CD4-positive, alpha-beta T cell (primary cell): ENCODE measurements at regions not wholly inside any gene's neighbourhood (a gene's known extent, or its start where the extent isn't known, plus 50 kb on each side); places are given as distances from the start of the nearest gene placed in this dataset.
"Not testable (repeated sequence)": the region's sequence is repeated elsewhere in the genome, so short reads cannot be mapped to it uniquely, and the experiment has no call there.

Experiments
- ATAC-seq: fragments of 200-7000 bp; cut with Tn5 transposase; one replicate; pipeline ENCODE4 v1.10.0; 2022; ENCODE audit warnings: mild to moderate bottlenecking; ENCODE audit not compliant: poor library complexity
- CTCF ChIA-PET: fragments of 350-600 bp; sonication (Branson Sonifier 250); formaldehyde crosslinking; loops from one replicate; lab custom pipeline; 2021; ENCODE audit warnings: antibody characterized with exemption, inconsistent platforms; lab: Charles Lee
- POLR2A ChIA-PET: fragments of 350-600 bp; sonication (Branson Sonifier 250); formaldehyde crosslinking; loops from one replicate; lab custom pipeline; 2021; ENCODE audit warnings: antibody characterized with exemption, inconsistent platforms; lab: Charles Lee
- DNase-seq, 14 experiments: peaks; one replicate each; pipeline ENCODE4 v3.0.0-alpha.2; 2013 to 2020; ENCODE audit warnings: mixed read lengths in 2 of 14
- H3K27ac ChIP-seq, 2 donors: one replicate each; pipeline versions ENCODE4 v1.5.1 to v1.7.0; 2013; ENCODE audit warnings: low read length in 2 of 2, low read depth in 1 of 2, mild to moderate bottlenecking in 1 of 2
- H3K27me3 ChIP-seq, 2 experiments: 1 replicate in 1 of 2; 2 replicates in 1 of 2; pipeline versions ENCODE4 v1.6.1 to v1.7.0; 2013; ENCODE audit warnings: low read length in 2 of 2, control low read depth in 1 of 2, mild to moderate bottlenecking in 1 of 2, moderate library complexity in 1 of 2; ENCODE audit not compliant: insufficient read depth in 2 of 2, control insufficient read depth in 1 of 2
- H3K36me3 ChIP-seq: one replicate; pipeline ENCODE4 v1.6.1; 2013; ENCODE audit warnings: low read length, control low read depth; ENCODE audit not compliant: insufficient read depth
- H3K4me1 ChIP-seq: one replicate; pipeline ENCODE4 v1.6.1; 2013; ENCODE audit warnings: low read length, control low read depth; ENCODE audit not compliant: insufficient read depth
- H3K4me3 ChIP-seq: one replicate; pipeline ENCODE4 v1.5.1; 2013; ENCODE audit warnings: mild to moderate bottlenecking, low read length, moderate library complexity
- H3K9me3 ChIP-seq, 2 experiments: 1 replicate in 1 of 2; 2 replicates in 1 of 2; pipeline versions ENCODE4 v1.6.1 to v1.7.0; 2013; ENCODE audit warnings: low read length in 2 of 2, mild to moderate bottlenecking in 2 of 2, control low read depth in 1 of 2, moderate library complexity in 1 of 2; ENCODE audit not compliant: control insufficient read depth in 1 of 2, insufficient read depth in 1 of 2
- H3K27ac Mint-ChIP-seq: one replicate; pipeline ENCODE4 v1.8.0; 2020; ENCODE audit warnings: mixed read lengths
- H3K27me3 Mint-ChIP-seq: one replicate; pipeline ENCODE4 v1.8.0; 2021; ENCODE audit warnings: mixed read lengths
- H3K36me3 Mint-ChIP-seq: one replicate; pipeline ENCODE4 v1.8.0; 2021; ENCODE audit warnings: low read depth, mixed read lengths
- H3K4me1 Mint-ChIP-seq: one replicate; pipeline ENCODE4 v1.8.0; 2021; ENCODE audit warnings: low read depth, mixed read lengths
- H3K4me3 Mint-ChIP-seq: one replicate; pipeline ENCODE4 v1.8.0; 2020; ENCODE audit warnings: mild to moderate bottlenecking, mixed read lengths
- H3K9me3 Mint-ChIP-seq: one replicate; pipeline ENCODE4 v1.8.0; 2020; ENCODE audit warnings: mixed read lengths
- intact Hi-C, 2 experiments: fragments of 100-400 bp; cut with DNase I in 1 of 2; cut with micrococcal nuclease in 1 of 2; formaldehyde crosslinking; loops; one replicate each; pipeline versions ENCODE4 v1.15.1 to v1.9.0; 2023 to 2025; cut with DNase I, micrococcal nuclease

GRCh38 chr18:104264-104663 lies 54.1 kb upstream of the USP14 start:
- H3K9me3 ChIP-seq, CTCF ChIA-PET, H3K4me1 ChIP-seq, H3K36me3 ChIP-seq, H3K4me1 Mint-ChIP-seq, ATAC-seq, H3K4me3 ChIP-seq, DNase-seq, H3K27ac ChIP-seq, POLR2A ChIA-PET, H3K27me3 ChIP-seq, H3K27ac Mint-ChIP-seq, H3K4me3 Mint-ChIP-seq: not testable (repeated sequence)
- Mint-ChIP-seq H3K27me3 (peaks cover 21% of the 10 kb centered on the region), H3K9me3 (peaks cover 15% of the 10 kb centered on the region), H3K36me3 (peaks cover 11% of the 10 kb centered on the region)
- intact Hi-C loops, result loop anchor here in 1 of 2 experiments (5.0 kb wide), 1 partner anchor 48 kb away; no protein-coding TSS in a partner anchor

- H3K4me3 Mint-ChIP-seq, H3K27ac ChIP-seq, H3K4me3 ChIP-seq, POLR2A ChIA-PET, H3K27ac Mint-ChIP-seq, H3K36me3 ChIP-seq, H3K4me1 Mint-ChIP-seq, H3K4me1 ChIP-seq, H3K9me3 ChIP-seq, CTCF ChIA-PET, H3K27me3 ChIP-seq: not testable (repeated sequence)
- ATAC-seq, result peak; percentile 68
- intact Hi-C loops, result loop anchor here in 1 of 2 experiments (5.0 kb wide), 1 partner anchor 512 kb away; no protein-coding TSS in a partner anchor
- peak in 2 of 14 experiments; percentile 21 to 59 for DNase-seq
- H3K36me3 Mint-ChIP-seq, result peaks cover 11% of the 10 kb centered on the region
- H3K9me3 Mint-ChIP-seq, result peaks cover 21% of the 10 kb centered on the region
- H3K27me3 Mint-ChIP-seq, result peaks cover 23% of the 10 kb centered on the region
Observed at GRCh38 chr18:105161-106053, 53.0 kb upstream of the USP14 start.

GRCh38 chr18:106054-106851 lies 52.1 kb upstream of the USP14 start:
- peaks cover 18% of the 10 kb centered on the region for H3K27me3 Mint-ChIP-seq
- H3K4me3 ChIP-seq, H3K9me3 ChIP-seq, H3K27ac Mint-ChIP-seq, H3K27me3 ChIP-seq, CTCF ChIA-PET, H3K27ac ChIP-seq, H3K4me1 ChIP-seq, H3K36me3 ChIP-seq, H3K4me3 Mint-ChIP-seq, POLR2A ChIA-PET: not testable (repeated sequence)
- DNase-seq, result peak in 1 of 14 experiments; percentile 43
- ATAC-seq, result peak; percentile 37
- peaks cover 22% of the 10 kb centered on the region for H3K9me3 Mint-ChIP-seq
- intact Hi-C loops, result loop anchor here in 1 of 2 experiments (5.0 kb wide), 1 partner anchor 511 kb away; no protein-coding TSS in a partner anchor
- H3K36me3 Mint-ChIP-seq, result peaks cover 11% of the 10 kb centered on the region
- peaks cover 12% of the 10 kb centered on the region for H3K4me1 Mint-ChIP-seq

GRCh38 chr18:106868-107384 lies 51.4 kb upstream of the USP14 start:
- Mint-ChIP-seq H3K27me3 (peaks cover 14% of the 10 kb centered on the region), H3K4me1 (peaks cover 15% of the 10 kb centered on the region), H3K9me3 (peaks cover 22% of the 10 kb centered on the region), H3K36me3 (peaks cover 11% of the 10 kb centered on the region)
- H3K4me3 ChIP-seq, ATAC-seq, H3K27ac ChIP-seq, H3K27me3 ChIP-seq, H3K27ac Mint-ChIP-seq, H3K9me3 ChIP-seq, H3K4me3 Mint-ChIP-seq, H3K36me3 ChIP-seq, CTCF ChIA-PET, DNase-seq, POLR2A ChIA-PET: not testable (repeated sequence)
- H3K4me1 ChIP-seq, result peaks cover 10% of the 10 kb centered on the region
- intact Hi-C loops, result loop anchor here in 1 of 2 experiments (5.0 kb wide), 1 partner anchor 510 kb away; no protein-coding TSS in a partner anchor

- POLR2A ChIA-PET, H3K27me3 ChIP-seq, H3K4me3 Mint-ChIP-seq, H3K4me3 ChIP-seq, CTCF ChIA-PET, H3K36me3 ChIP-seq, H3K27ac Mint-ChIP-seq, H3K9me3 ChIP-seq, ATAC-seq, H3K27ac ChIP-seq: not testable (repeated sequence)
- Mint-ChIP-seq H3K9me3 (peaks cover 22% of the 10 kb centered on the region), H3K27me3 (peaks cover 14% of the 10 kb centered on the region), H3K4me1 (peaks cover 15% of the 10 kb centered on the region), H3K36me3 (peaks cover 11% of the 10 kb centered on the region)
- H3K4me1 ChIP-seq, result peaks cover 10% of the 10 kb centered on the region
- peak in 3 of 14 experiments; percentile 17 to 62 (median 43) for DNase-seq
- intact Hi-C loops, result loop anchor here in 1 of 2 experiments (5.0 kb wide), 1 partner anchor 510 kb away; no protein-coding TSS in a partner anchor
Observed at GRCh38 chr18:107464-107863, 50.9 kb upstream of the USP14 start.

- H3K4me1 ChIP-seq, result peaks cover 10% of the 10 kb centered on the region
- H3K9me3 Mint-ChIP-seq, result peaks cover 22% of the 10 kb centered on the region
- intact Hi-C loops, result loop anchor here in 1 of 2 experiments (5.0 kb wide), 1 partner anchor 509 kb away; no protein-coding TSS in a partner anchor
- H3K4me1 Mint-ChIP-seq, result peaks cover 15% of the 10 kb centered on the region
- H3K27me3 Mint-ChIP-seq, result peaks cover 14% of the 10 kb centered on the region
- H3K4me3 Mint-ChIP-seq, POLR2A ChIA-PET, H3K36me3 ChIP-seq, H3K9me3 ChIP-seq, H3K27ac Mint-ChIP-seq, CTCF ChIA-PET, DNase-seq, H3K27ac ChIP-seq, H3K27me3 ChIP-seq, ATAC-seq, H3K4me3 ChIP-seq: not testable (repeated sequence)
- H3K36me3 Mint-ChIP-seq, result peaks cover 11% of the 10 kb centered on the region
Observed at GRCh38 chr18:107947-108664, 50.3 kb upstream of the USP14 start.
